ENCODE measurements at regions not wholly inside any gene's neighbourhood (a gene's known extent, or its start where the extent isn't known, plus 50 kb on each side); places are given as distances from the start of the nearest gene placed in this dataset.

GRCh38 chr1:14451217-14451616 lies 147.3 kb upstream of the KAZN start:
- no peaks in the 10 kb centered on the region for H3K9me3 ChIP-seq (ENCODE audit: low read length)
- H3K4me2 ChIP-seq (ENCODE audit: low read length): no peak overlapping the region
- no peaks in the 10 kb centered on the region for H4K20me1 ChIP-seq (ENCODE audit: low read length)
- no peaks in the 10 kb centered on the region for H3K4me1 ChIP-seq (ENCODE audit: insufficient read depth, low read length)
- ATAC-seq: no peak
- ChIA-PET POLR2A (ENCODE audit: unreplicated experiment) (no interaction called here), CTCF (no interaction called here)
- H3K79me2 ChIP-seq (ENCODE audit: low read length): no peaks in the 10 kb centered on the region
- H3K9me2 ChIP-seq (replicated peaks; ENCODE audit: low read length): no peaks in the 10 kb centered on the region
- no peak overlapping the region for H3K27ac ChIP-seq (ENCODE audit: low read length)
- H3K36me3 ChIP-seq (ENCODE audit: low read depth, low read length): no peaks in the 10 kb centered on the region
- no TSS peak for BruUV-seq (replicated peaks)
- no peak overlapping the region for H3K4me3 ChIP-seq (ENCODE audit: low read length)
- no peaks in the 10 kb centered on the region for H3K27me3 ChIP-seq (ENCODE audit: low read length)
- intact Hi-C loops (cut with micrococcal nuclease): no loop called here
- H3F3A ChIP-seq (ENCODE audit: low read length, unreplicated experiment): no peaks in the 10 kb centered on the region
- DNase-seq: no peak
- H3K9ac ChIP-seq (ENCODE audit: low read length): no peak overlapping the region
- TF ChIP-seq EZH2phosphoT487 (IDR thresholded peaks at IDR 0.05; ENCODE audit: borderline replicate concordance, low read length) (no peak), EZH2 (IDR thresholded peaks at IDR 0.05; ENCODE audit: low read length, unreplicated experiment) (no peak), CTCF (conservative IDR thresholded peaks at IDR 0.05; ENCODE audit: low read depth, low read length) (no peak)
- no peak overlapping the region for H2AFZ ChIP-seq (ENCODE audit: low read length)

- ATAC-seq (no peak), DNase-seq (no peak)
- intact Hi-C loops (cut with micrococcal nuclease): no loop called here
- ChIA-PET CTCF (no interaction called here), POLR2A (ENCODE audit: unreplicated experiment) (no interaction called here)
- BruUV-seq (replicated peaks): no TSS peak
- Histone ChIP-seq H3K4me3 (ENCODE audit: low read length) (no peak overlapping the region), H3K4me2 (ENCODE audit: low read length) (no peak overlapping the region), H3K36me3 (ENCODE audit: low read depth, low read length) (no peaks in the 10 kb centered on the region), H3K27me3 (ENCODE audit: low read length) (no peaks in the 10 kb centered on the region), H3K9ac (ENCODE audit: low read length) (no peak overlapping the region), H3F3A (ENCODE audit: low read length, unreplicated experiment) (no peaks in the 10 kb centered on the region), H3K9me2 (replicated peaks; ENCODE audit: low read length) (no peaks in the 10 kb centered on the region), H3K27ac (ENCODE audit: low read length) (no peak overlapping the region), H3K79me2 (ENCODE audit: low read length) (no peaks in the 10 kb centered on the region), H3K4me1 (ENCODE audit: insufficient read depth, low read length) (no peaks in the 10 kb centered on the region), H4K20me1 (ENCODE audit: low read length) (no peaks in the 10 kb centered on the region), H3K9me3 (ENCODE audit: low read length) (no peaks in the 10 kb centered on the region), H2AFZ (ENCODE audit: low read length) (no peak overlapping the region)
- no peak for TF ChIP-seq EZH2 (IDR thresholded peaks at IDR 0.05; ENCODE audit: low read length, unreplicated experiment)
- no peak for TF ChIP-seq EZH2phosphoT487 (IDR thresholded peaks at IDR 0.05; ENCODE audit: borderline replicate concordance, low read length)
- TF ChIP-seq CTCF (conservative IDR thresholded peaks at IDR 0.05; ENCODE audit: low read depth, low read length): no peak
Measured at GRCh38 chr1:14452551-14452950, 145.9 kb upstream of the KAZN start.

GRCh38 chr1:14460173-14460572 lies 138.3 kb upstream of the KAZN start:
- Histone ChIP-seq H3K4me3 (ENCODE audit: low read length) (no peak overlapping the region), H4K20me1 (ENCODE audit: low read length) (no peaks in the 10 kb centered on the region), H3K79me2 (ENCODE audit: low read length) (no peaks in the 10 kb centered on the region), H3K36me3 (ENCODE audit: low read depth, low read length) (no peaks in the 10 kb centered on the region), H3K4me2 (ENCODE audit: low read length) (no peak overlapping the region), H3K9ac (ENCODE audit: low read length) (no peak overlapping the region), H3K27ac (ENCODE audit: low read length) (no peak overlapping the region), H3K9me3 (ENCODE audit: low read length) (no peaks in the 10 kb centered on the region), H3K27me3 (ENCODE audit: low read length) (no peaks in the 10 kb centered on the region), H2AFZ (ENCODE audit: low read length) (no peak overlapping the region), H3K9me2 (replicated peaks; ENCODE audit: low read length) (no peaks in the 10 kb centered on the region), H3K4me1 (ENCODE audit: insufficient read depth, low read length) (no peaks in the 10 kb centered on the region), H3F3A (ENCODE audit: low read length, unreplicated experiment) (no peaks in the 10 kb centered on the region)
- ATAC-seq: no peak
- no TSS peak for BruUV-seq (replicated peaks)
- no peak for DNase-seq
- TF ChIP-seq CTCF (conservative IDR thresholded peaks at IDR 0.05; ENCODE audit: low read depth, low read length) (no peak), EZH2phosphoT487 (IDR thresholded peaks at IDR 0.05; ENCODE audit: borderline replicate concordance, low read length) (no peak), EZH2 (IDR thresholded peaks at IDR 0.05; ENCODE audit: low read length, unreplicated experiment) (no peak)
- ChIA-PET CTCF (no interaction called here), POLR2A (ENCODE audit: unreplicated experiment) (no interaction called here)
- intact Hi-C loops (cut with micrococcal nuclease): no loop called here
